IMR-90 (cell line): ENCODE measurements at regions not wholly inside any gene's neighbourhood (a gene's known extent, or its start where the extent isn't known, plus 50 kb on each side); places are given as distances from the start of the nearest gene placed in this dataset.

ENCODE experiments used
- ATAC-seq: fragments of 200-7000 bp; cut with Tn5 transposase; 2 replicates; pipeline ENCODE4 v1.9.1; 2020; ENCODE audit warnings: low read depth, mild to moderate bottlenecking, moderate library complexity
- BruUV-seq: library from RNA; stranded (reverse); fragments of 400-500 nt; replicated peaks from 2 replicates; lab custom pipeline; 2021; lab: Mats Ljungman, UMichigan
- CTCF ChIA-PET: fragments of 300-600 bp; formaldehyde crosslinking; extraction: SDS; loops from one replicate; lab custom pipeline; 2021; ENCODE audit warnings: antibody characterized with exemption; lab: Yijun Ruan, JAX
- POLR2A ChIA-PET: fragments of 300-600 bp; sonication (Branson Sonifier 250); formaldehyde crosslinking; loops from one replicate; lab custom pipeline; 2022; ENCODE audit warnings: antibody characterized with exemption; ENCODE audit not compliant: unreplicated experiment; lab: Charles Lee
- DNase-seq: peaks from one replicate; pipeline ENCODE4 v3.0.0; 2013
- H2AFZ ChIP-seq: replicated peaks from 2 replicates; pipeline ENCODE3; 2013; ENCODE audit warnings: low read length, mild to moderate bottlenecking; ENCODE audit not compliant: poor library complexity
- H2AK5ac ChIP-seq: 2 replicates; pipeline ENCODE4 v1.6.1; 2013; ENCODE audit warnings: low read depth, low read length, inconsistent platforms
- H2AK9ac ChIP-seq: replicated peaks from 2 replicates; pipeline ENCODE3; 2013; ENCODE audit warnings: mild to moderate bottlenecking, low read depth, low read length, moderate library complexity; ENCODE audit not compliant: poor library complexity
- H2BK120ac ChIP-seq: 2 replicates; pipeline ENCODE4 v1.6.1; 2013; ENCODE audit warnings: low read depth, low read length, inconsistent platforms
- H2BK15ac ChIP-seq: 3 replicates; pipeline ENCODE4 v1.6.1; 2013; ENCODE audit warnings: low read depth, low read length, inconsistent platforms
- H2BK20ac ChIP-seq: 2 replicates; pipeline ENCODE4 v1.6.1; 2013; ENCODE audit warnings: low read depth, mild to moderate bottlenecking, inconsistent platforms, low read length, moderate library complexity
- H2BK5ac ChIP-seq: 2 replicates; pipeline ENCODE4 v1.6.1; 2013; ENCODE audit warnings: mild to moderate bottlenecking, low read depth, low read length, inconsistent platforms; ENCODE audit not compliant: poor library complexity, severe bottlenecking
- H3K14ac ChIP-seq: replicated peaks from 2 replicates; pipeline ENCODE4 v1.6.1; 2013; ENCODE audit warnings: low read depth, low read length, inconsistent platforms
- H3K18ac ChIP-seq: 2 replicates; pipeline ENCODE4 v1.6.1; 2013; ENCODE audit warnings: low read depth, low read length, control low read depth
- H3K23ac ChIP-seq: 2 replicates; pipeline ENCODE4 v1.6.1; 2013; ENCODE audit warnings: low read depth, low read length, inconsistent platforms
- H3K27ac ChIP-seq: 2 replicates; pipeline ENCODE4 v1.5.1; 2013; ENCODE audit warnings: mild to moderate bottlenecking, control low read depth, low read length; ENCODE audit not compliant: insufficient read depth
- H3K27me3 ChIP-seq: 2 replicates; pipeline ENCODE4 v1.6.1; 2013; ENCODE audit warnings: low read length; ENCODE audit not compliant: control insufficient read depth, insufficient read depth
- H3K36me3 ChIP-seq: 2 replicates; pipeline ENCODE4 v1.6.1; 2013; ENCODE audit warnings: low read length, mixed read lengths; ENCODE audit not compliant: control insufficient read depth, insufficient read depth
- H3K4ac ChIP-seq: 2 replicates; pipeline ENCODE4 v1.6.1; 2013; ENCODE audit warnings: low read depth, low read length, inconsistent platforms
- H3K4me1 ChIP-seq: 2 replicates; pipeline ENCODE4 v1.6.1; 2013; ENCODE audit warnings: low read length, mixed read lengths; ENCODE audit not compliant: control insufficient read depth, insufficient read depth
- H3K4me2 ChIP-seq: 2 replicates; pipeline ENCODE4 v1.6.1; 2013; ENCODE audit warnings: low read depth, mild to moderate bottlenecking, control low read depth, low read length, moderate library complexity
- H3K4me3 ChIP-seq: 2 replicates; pipeline ENCODE4 v1.5.1; 2013; ENCODE audit warnings: low read depth, mild to moderate bottlenecking, control low read depth, low read length, moderate library complexity; ENCODE audit not compliant: insufficient read depth
- H3K56ac ChIP-seq: 2 replicates; pipeline ENCODE4 v1.6.1; 2013; ENCODE audit warnings: low read length, inconsistent platforms; ENCODE audit not compliant: insufficient read depth; ENCODE audit errors: extremely low read depth
- H3K79me1 ChIP-seq, 2 experiments: 2 replicates each; pipeline ENCODE4 v1.6.1; 2013; ENCODE audit warnings: low read length in 2 of 2, inconsistent platforms in 1 of 2, low read depth in 1 of 2
- H3K9ac ChIP-seq: 2 replicates; pipeline ENCODE4 v1.6.1; 2013; ENCODE audit warnings: low read depth, low read length, control low read depth
- H3K9me1 ChIP-seq: 2 replicates; pipeline ENCODE4 v1.6.1; 2013; ENCODE audit warnings: low read length, inconsistent platforms; ENCODE audit not compliant: insufficient read depth
- H3K9me3 ChIP-seq: 2 replicates; pipeline ENCODE4 v1.6.1; 2013; ENCODE audit warnings: low read length; ENCODE audit not compliant: control insufficient read depth, insufficient read depth
- H4K20me1 ChIP-seq: 2 replicates; pipeline ENCODE4 v1.6.1; 2013; ENCODE audit warnings: low read length, inconsistent platforms; ENCODE audit not compliant: insufficient read depth
- H4K5ac ChIP-seq: 2 replicates; pipeline ENCODE4 v1.6.1; 2013; ENCODE audit warnings: mild to moderate bottlenecking, low read depth, low read length, control low read depth
- H4K8ac ChIP-seq, 2 experiments: 2 replicates each; pipeline ENCODE4 v1.6.1; 2013; ENCODE audit warnings: low read depth in 2 of 2, low read length in 2 of 2, control low read depth in 1 of 2, inconsistent platforms in 1 of 2
- H4K91ac ChIP-seq: 2 replicates; pipeline ENCODE4 v1.6.1; 2013; ENCODE audit warnings: low read depth, low read length, inconsistent platforms; ENCODE audit not compliant: insufficient read depth
- BHLHE40 ChIP-seq: fragments of 150-350 bp; IDR thresholded peaks from 2 replicates; pipeline ENCODE4 v1.6.1; 2016; ENCODE audit warnings: mild to moderate bottlenecking, low read depth, low read length
- CEBPB ChIP-seq: IDR thresholded peaks from 2 replicates; pipeline ENCODE4 v1.6.1; 2012; ENCODE audit warnings: low read depth, low read length, improper control_type of control experiment
- CHD1 ChIP-seq: IDR thresholded peaks from 2 replicates; pipeline ENCODE4 v1.6.1; 2012; ENCODE audit warnings: low read depth, low read length, improper control_type of control experiment
- CTCF ChIP-seq: conservative IDR thresholded peaks from 2 replicates; pipeline ENCODE4 v1.5.1; 2012; ENCODE audit warnings: mild to moderate bottlenecking, low read depth, low read length, improper control_type of control experiment
- ELK1 ChIP-seq: fragments of 150-350 bp; IDR thresholded peaks from 2 replicates; pipeline ENCODE4 v1.6.1; 2016; ENCODE audit warnings: low read depth, mild to moderate bottlenecking, low read length, moderate library complexity, borderline replicate concordance
- FOS ChIP-seq: fragments of 150-350 bp; IDR thresholded peaks from 2 replicates; pipeline ENCODE4 v1.6.1; 2016; ENCODE audit warnings: low read depth, low read length
- MAFK ChIP-seq: IDR thresholded peaks from 2 replicates; pipeline ENCODE4 v1.6.1; 2012; ENCODE audit warnings: low read depth, low read length, improper control_type of control experiment
- MAZ ChIP-seq: IDR thresholded peaks from 2 replicates; pipeline ENCODE4 v1.6.1; 2012; ENCODE audit warnings: low read depth, mild to moderate bottlenecking, low read length, improper control_type of control experiment, moderate library complexity, borderline replicate concordance
- MXI1 ChIP-seq: IDR thresholded peaks from 2 replicates; pipeline ENCODE4 v1.6.1; 2012; ENCODE audit warnings: low read depth, mild to moderate bottlenecking, low read length, moderate library complexity, borderline replicate concordance
- NFE2L2 ChIP-seq: fragments of 150-350 bp; IDR thresholded peaks from 2 replicates; pipeline ENCODE4 v1.6.1; 2016; ENCODE audit warnings: low read depth, mild to moderate bottlenecking, low read length
- POLR2A ChIP-seq: IDR thresholded peaks from 2 replicates; pipeline ENCODE4 v1.6.1; 2012; ENCODE audit warnings: mild to moderate bottlenecking, low read depth, low read length
- RAD21 ChIP-seq: IDR thresholded peaks from 2 replicates; pipeline ENCODE4 v1.6.1; 2012; ENCODE audit warnings: low read length, improper control_type of control experiment
- RCOR1 ChIP-seq: IDR thresholded peaks from 2 replicates; pipeline ENCODE4 v1.6.1; 2012; ENCODE audit warnings: mild to moderate bottlenecking, low read length, improper control_type of control experiment; ENCODE audit not compliant: insufficient replicate concordance
- RFX5 ChIP-seq: IDR thresholded peaks from 2 replicates; pipeline ENCODE4 v1.8.0; 2012; ENCODE audit warnings: low read depth, mild to moderate bottlenecking, low read length, moderate library complexity
- SMC3 ChIP-seq: fragments of 150-350 bp; IDR thresholded peaks from 2 replicates; pipeline ENCODE4 v1.6.1; 2016; ENCODE audit warnings: low read depth, mild to moderate bottlenecking, antibody characterized with exemption, low read length, moderate library complexity
- USF2 ChIP-seq: fragments of 150-350 bp; IDR thresholded peaks from 2 replicates; pipeline ENCODE4 v1.6.1; 2017; ENCODE audit warnings: mild to moderate bottlenecking, antibody characterized with exemption, low read length, low read depth
- WGBS, 2 experiments: methylation state at CpG; one replicate each; pipeline versions ENCODE4 v1.1.5 to v1.1.7; 2013; ENCODE audit warnings: missing lambda C conversion rate in 2 of 2; ENCODE audit not compliant: insufficient read length in 1 of 2; ENCODE audit errors: extremely low coverage in 2 of 2; 5-methylcytosine and 5-hydroxymethylcytosine counted together
- dilution Hi-C: fragments of 300-500 bp; cut with HindIII; formaldehyde crosslinking; loops from one replicate; pipeline ENCODE4 v1.14.3; 2018; ENCODE audit warnings: low sequenced_read_pairs; ENCODE audit not compliant: unreplicated experiment
- in situ Hi-C: fragments of 300-500 bp; cut with MboI; formaldehyde crosslinking; loops from 3 replicates; pipeline ENCODE4 v1.14.3; 2019; ENCODE audit warnings: low sequenced_read_pairs, inconsistent platforms, mixed read lengths
- intact Hi-C: fragments of 100-400 bp; cut with micrococcal nuclease; formaldehyde crosslinking; loops from 2 replicates; pipeline ENCODE4 v1.10.0; 2022

DNA sequence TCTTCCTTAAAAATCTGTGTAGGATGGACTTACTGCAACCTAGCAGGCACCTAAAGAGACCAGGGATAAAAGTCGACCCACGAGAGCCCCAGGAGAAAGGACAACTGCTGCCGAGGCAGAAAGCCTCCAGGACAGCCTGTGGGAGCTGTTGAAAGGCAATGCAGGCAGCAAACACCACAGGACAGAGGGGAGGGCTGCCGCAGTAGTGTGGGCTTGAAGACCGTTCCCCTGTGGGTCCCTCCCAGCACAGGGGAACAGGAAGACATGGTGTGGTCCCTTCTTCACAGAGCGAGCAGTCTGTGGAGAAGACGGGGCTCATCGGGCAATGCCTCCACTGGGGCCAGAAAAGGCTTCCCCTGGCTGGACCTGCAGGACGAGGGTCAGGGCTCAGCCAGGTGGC is 58.5 kb upstream of the GATA2 start:
- peak overlapping the region; percentile 60 for H2AK9ac ChIP-seq
- no peak overlapping the region; the same call in 1 of the 2 replicates for H3K23ac ChIP-seq
- H3K36me3 ChIP-seq: no peaks in the 10 kb centered on the region
- no peaks in the 10 kb centered on the region for H3K79me1 ChIP-seq
- no peak overlapping the region for H4K5ac ChIP-seq
- no peak for TF ChIP-seq ELK1
- no peak for TF ChIP-seq NFE2L2
- no peak for TF ChIP-seq CHD1
- TF ChIP-seq CTCF: no peak
- TF ChIP-seq MAFK: no peak
- TF ChIP-seq BHLHE40: no peak
- TF ChIP-seq RCOR1: no peak
- TF ChIP-seq POLR2A: no peak
- TF ChIP-seq SMC3: no peak
- no peak for TF ChIP-seq RFX5
- TF ChIP-seq USF2: no peak
- no peak for TF ChIP-seq RAD21
- TF ChIP-seq MAZ: no peak
- TF ChIP-seq CEBPB: no peak
- TF ChIP-seq MXI1: no peak
- no peak for TF ChIP-seq FOS
- no peak overlapping the region for H3K14ac ChIP-seq
- peaks cover 22% of the 10 kb centered on the region for H3K4me1 ChIP-seq
- ATAC-seq (no peak), DNase-seq (no peak)
- H3K9me3 ChIP-seq: no peaks in the 10 kb centered on the region
- no peak overlapping the region for H2AFZ ChIP-seq
- no peak overlapping the region for H3K9ac ChIP-seq
- H2BK5ac ChIP-seq: no peak overlapping the region
- in situ Hi-C loops (no loop called here), intact Hi-C loops (no loop called here), dilution Hi-C loops (no loop called here)
- no TSS peak for BruUV-seq
- H3K4me3 ChIP-seq: no peak overlapping the region
- H3K18ac ChIP-seq: no peak overlapping the region
- CTCF ChIA-PET: no interaction called here
- WGBS, 2 experiments: 76% methylated on average over 2 of the region's 9 CpGs; no CpG with 5 or more reads in 1 of the 2 experiments
- H3K4ac ChIP-seq: no peak overlapping the region
- no peak overlapping the region for H4K8ac ChIP-seq
- H4K91ac ChIP-seq: no peak overlapping the region
- POLR2A ChIA-PET: no interaction called here
- H3K27ac ChIP-seq: no peak overlapping the region
- H3K27me3 ChIP-seq: peaks cover 17% of the 10 kb centered on the region
- H3K56ac ChIP-seq: no peak overlapping the region
- no peak overlapping the region for H2AK5ac ChIP-seq
- H3K4me2 ChIP-seq: no peak overlapping the region
- H2BK20ac ChIP-seq: no peak overlapping the region
- no peak overlapping the region for H2BK120ac ChIP-seq
- H4K20me1 ChIP-seq: no peaks in the 10 kb centered on the region
- H3K9me1 ChIP-seq: peaks cover 19% of the 10 kb centered on the region
- H2BK15ac ChIP-seq: no peak overlapping the region
